Frontal cortex (tissue), 3 donors: ENCODE measurements at regions not wholly inside any gene's neighbourhood (a gene's known extent, or its start where the extent isn't known, plus 50 kb on each side); places are given as distances from the start of the nearest gene placed in this dataset.

ENCODE experiments used
- DNase-seq, 2 donors: peaks; one replicate each; pipeline ENCODE4 v3.0.0; 2012; ENCODE audit warnings: low spot score in 2 of 2
- FAIRE-seq: peaks from 2 replicates; lab custom pipeline; 2012; peaks lifted over from hg19 to GRCh38; lab: Jason Lieb, UNC
- donor health status: control.
- donor health status: control.
- donor health status: control.

GRCh38 chr3:16834214-16834613, 50.5 kb upstream of the PLCL2 start:
- FAIRE-seq (no peak), DNase-seq (no peak)

GRCh38 chr3:16834753-16835152, 50.0 kb upstream of the PLCL2 start:
- DNase-seq (no peak), FAIRE-seq (no peak)
